ENCODE measurements at regions not wholly inside any gene's neighbourhood (a gene's known extent, or its start where the extent isn't known, plus 50 kb on each side); places are given as distances from the start of the nearest gene placed in this dataset.

DNA sequence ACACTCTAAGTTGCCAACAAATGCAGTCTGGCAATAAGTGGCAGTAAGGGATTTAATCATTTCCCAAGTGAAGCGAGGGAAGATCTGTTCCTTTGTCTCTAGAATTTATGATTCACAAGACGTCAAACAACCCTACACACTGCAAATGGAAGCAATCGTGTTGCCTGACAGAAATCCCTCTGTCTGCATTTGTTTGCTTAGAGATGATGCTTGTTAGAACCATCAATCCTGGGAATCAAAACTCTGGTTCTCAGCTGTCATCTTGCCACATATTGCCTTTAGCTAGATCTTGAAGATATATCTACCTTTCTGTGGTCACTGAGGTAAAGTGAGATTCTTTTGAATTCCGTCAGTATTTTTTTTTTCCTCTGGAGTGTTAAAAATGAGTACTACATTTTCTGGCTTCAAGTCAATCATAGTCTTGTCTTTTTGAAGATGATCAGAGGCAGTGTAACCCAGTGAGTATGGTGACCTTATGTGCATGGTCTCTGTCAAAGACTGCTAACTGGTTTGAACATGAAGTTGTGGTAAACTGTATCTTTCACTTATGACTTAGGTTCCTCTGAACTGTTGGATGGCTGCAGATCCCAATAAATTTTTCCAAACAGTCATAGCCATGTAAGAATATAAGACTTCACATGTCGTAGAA is 106.4 kb upstream of the STARD4 start:
- TF ChIP-seq CTCF (IDR thresholded peaks at IDR 0.05) (no peak), EP300 (IDR thresholded peaks at IDR 0.05) (no peak)

All from esophagus muscularis mucosa (tissue), 3 donors.